ENCODE measurements at regions not wholly inside any gene's neighbourhood (a gene's known extent, or its start where the extent isn't known, plus 50 kb on each side); places are given as distances from the start of the nearest gene placed in this dataset.

GRCh38 chr3:104878395-104878794 is 488.3 kb upstream of the ALCAM start:
- TF ChIP-seq, protein P1, sequence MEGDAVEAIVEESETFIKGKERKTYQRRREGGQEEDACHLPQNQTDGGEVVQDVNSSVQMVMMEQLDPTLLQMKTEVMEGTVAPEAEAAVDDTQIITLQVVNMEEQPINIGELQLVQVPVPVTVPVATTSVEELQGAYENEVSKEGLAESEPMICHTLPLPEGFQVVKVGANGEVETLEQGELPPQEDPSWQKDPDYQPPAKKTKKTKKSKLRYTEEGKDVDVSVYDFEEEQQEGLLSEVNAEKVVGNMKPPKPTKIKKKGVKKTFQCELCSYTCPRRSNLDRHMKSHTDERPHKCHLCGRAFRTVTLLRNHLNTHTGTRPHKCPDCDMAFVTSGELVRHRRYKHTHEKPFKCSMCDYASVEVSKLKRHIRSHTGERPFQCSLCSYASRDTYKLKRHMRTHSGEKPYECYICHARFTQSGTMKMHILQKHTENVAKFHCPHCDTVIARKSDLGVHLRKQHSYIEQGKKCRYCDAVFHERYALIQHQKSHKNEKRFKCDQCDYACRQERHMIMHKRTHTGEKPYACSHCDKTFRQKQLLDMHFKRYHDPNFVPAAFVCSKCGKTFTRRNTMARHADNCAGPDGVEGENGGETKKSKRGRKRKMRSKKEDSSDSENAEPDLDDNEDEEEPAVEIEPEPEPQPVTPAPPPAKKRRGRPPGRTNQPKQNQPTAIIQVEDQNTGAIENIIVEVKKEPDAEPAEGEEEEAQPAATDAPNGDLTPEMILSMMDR (IDR thresholded peaks at IDR 0.05) = no peak
- no peak for TF ChIP-seq POLR2A (IDR thresholded peaks at IDR 0.05)
